DOHH2 (cell line): ENCODE measurements at regions not wholly inside any gene's neighbourhood (a gene's known extent, or its start where the extent isn't known, plus 50 kb on each side); places are given as distances from the start of the nearest gene placed in this dataset.

ENCODE experiments used
- CTCF ChIP-seq: fragments of 200-600 bp; sonication (generic); IDR thresholded peaks from one replicate; pipeline ENCODE4 v1.5.1; 2014; ENCODE audit warnings: antibody characterized with exemption, mild to moderate bottlenecking, low read depth, low read length; ENCODE audit not compliant: poor library complexity, severe bottlenecking
- EZH2phosphoT487 ChIP-seq: fragments of 200-600 bp; sonication (generic); IDR thresholded peaks from 2 replicates; pipeline ENCODE4 v1.6.1; 2017; ENCODE audit warnings: borderline replicate concordance, mild to moderate bottlenecking, antibody characterized with exemption, low read length, moderate library complexity, mixed read lengths

- TF ChIP-seq CTCF, result no peak
- no peak for TF ChIP-seq EZH2phosphoT487
Observed at GRCh38 chr7:25522727-25523126, 294.4 kb upstream of the NPVF start.
